ENCODE measurements at regions not wholly inside any gene's neighbourhood (a gene's known extent, or its start where the extent isn't known, plus 50 kb on each side); places are given as distances from the start of the nearest gene placed in this dataset.

DNA sequence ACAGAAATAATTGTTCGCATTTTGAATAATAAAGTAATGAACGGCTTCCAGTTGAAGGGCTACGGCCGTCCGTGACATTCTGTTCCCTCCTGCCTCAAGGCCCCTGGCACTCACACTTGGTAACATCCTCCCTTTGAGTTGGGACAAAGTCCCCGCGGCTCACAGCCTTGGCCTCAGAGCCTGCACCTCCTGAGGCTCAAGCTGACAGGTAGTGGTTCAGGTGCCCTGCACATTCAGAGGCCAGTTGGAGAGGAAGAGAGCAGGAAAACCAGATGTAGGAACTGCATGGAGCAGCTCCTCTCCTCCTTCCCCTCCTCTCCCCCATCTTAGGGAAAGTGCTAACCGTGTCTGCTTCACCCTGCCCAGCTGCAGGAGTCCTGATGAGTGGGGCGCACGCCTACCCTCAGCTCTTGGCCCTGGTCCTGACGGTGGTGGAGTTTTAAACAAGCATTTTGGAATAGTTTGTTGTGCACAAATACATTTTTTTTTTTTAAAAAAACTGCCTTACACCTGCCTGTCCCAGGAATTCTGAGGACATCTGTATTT, 393.1 kb downstream of the SMOC2 start:
- TF ChIP-seq EGR1 (IDR thresholded peaks at IDR 0.05) = no peak
- no peak for TF ChIP-seq EP300 (IDR thresholded peaks at IDR 0.05; ENCODE audit: borderline replicate concordance)
- no peak for TF ChIP-seq REST (IDR thresholded peaks at IDR 0.05; ENCODE audit: low read depth)
- TF ChIP-seq TAF1 (IDR thresholded peaks at IDR 0.05; ENCODE audit: low read depth) = no peak
- no peak for TF ChIP-seq TEAD4 (IDR thresholded peaks at IDR 0.05)
- no peak for TF ChIP-seq TCF12 (IDR thresholded peaks at IDR 0.05; ENCODE audit: low read depth)
- no peak for TF ChIP-seq YY1 (IDR thresholded peaks at IDR 0.05; ENCODE audit: low read depth)
- TF ChIP-seq ZBTB7A (IDR thresholded peaks at IDR 0.05; ENCODE audit: low read depth) = no peak
- no peak for TF ChIP-seq FOXM1 (IDR thresholded peaks at IDR 0.05; ENCODE audit: borderline replicate concordance, low read depth)
- TF ChIP-seq NFIC (IDR thresholded peaks at IDR 0.05) = no peak
- TF ChIP-seq RAD21 (IDR thresholded peaks at IDR 0.05; ENCODE audit: low read depth) = no peak
- no peak for TF ChIP-seq CEBPB (IDR thresholded peaks at IDR 0.05)

- TF ChIP-seq TEAD4 (IDR thresholded peaks at IDR 0.05) (no peak), MAX (IDR thresholded peaks at IDR 0.05) (no peak), TCF12 (IDR thresholded peaks at IDR 0.05; ENCODE audit: low read depth) (no peak), RAD21 (IDR thresholded peaks at IDR 0.05; ENCODE audit: low read depth) (no peak), REST (IDR thresholded peaks at IDR 0.05; ENCODE audit: low read depth) (no peak), EGR1 (IDR thresholded peaks at IDR 0.05) (no peak), TAF1 (IDR thresholded peaks at IDR 0.05; ENCODE audit: low read depth) (no peak), NFIC (IDR thresholded peaks at IDR 0.05) (no peak), EP300 (IDR thresholded peaks at IDR 0.05; ENCODE audit: borderline replicate concordance) (no peak)
Measured at GRCh38 chr6:168828800-168829199, 387.8 kb downstream of the SMOC2 start.

DNA sequence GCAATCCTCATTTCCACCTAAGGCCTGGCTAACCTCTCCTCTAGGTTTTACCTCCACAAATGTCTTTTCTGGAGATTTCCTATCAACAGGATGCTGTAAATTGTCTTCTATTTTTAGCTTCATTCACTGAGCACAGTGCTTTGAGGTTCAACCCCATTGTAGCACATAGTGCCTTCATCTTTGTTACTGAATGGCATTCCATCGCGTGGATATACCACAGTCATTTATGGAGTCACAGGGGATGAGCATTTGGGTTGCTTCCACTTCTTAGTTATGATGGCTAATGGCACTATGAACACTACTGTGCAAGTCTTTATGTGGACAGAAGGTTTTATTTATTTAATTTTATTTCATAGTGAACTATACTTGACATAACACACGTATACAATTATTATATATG, 387.1 kb downstream of the SMOC2 start:
- TF ChIP-seq MAX (IDR thresholded peaks at IDR 0.05) = no peak
- TF ChIP-seq NFIC (IDR thresholded peaks at IDR 0.05) = no peak
- TF ChIP-seq RAD21 (IDR thresholded peaks at IDR 0.05; ENCODE audit: low read depth) = no peak
- TF ChIP-seq ZBTB7A (IDR thresholded peaks at IDR 0.05; ENCODE audit: low read depth) = no peak
- no peak for TF ChIP-seq REST (IDR thresholded peaks at IDR 0.05; ENCODE audit: low read depth)

GRCh38 chr6:168827586-168827871, 386.5 kb downstream of the SMOC2 start:
- TF ChIP-seq RAD21 (IDR thresholded peaks at IDR 0.05; ENCODE audit: low read depth) (no peak), EGR1 (IDR thresholded peaks at IDR 0.05) (no peak), NFIC (IDR thresholded peaks at IDR 0.05) (no peak), ZBTB7A (IDR thresholded peaks at IDR 0.05; ENCODE audit: low read depth) (no peak), YY1 (IDR thresholded peaks at IDR 0.05; ENCODE audit: low read depth) (no peak), TAF1 (IDR thresholded peaks at IDR 0.05; ENCODE audit: low read depth) (no peak), TEAD4 (IDR thresholded peaks at IDR 0.05) (no peak), REST (IDR thresholded peaks at IDR 0.05; ENCODE audit: low read depth) (no peak), CREB1 (IDR thresholded peaks at IDR 0.05; ENCODE audit: low read depth) (no peak), MAX (IDR thresholded peaks at IDR 0.05) (no peak), TCF12 (IDR thresholded peaks at IDR 0.05; ENCODE audit: low read depth) (no peak), FOXM1 (IDR thresholded peaks at IDR 0.05; ENCODE audit: borderline replicate concordance, low read depth) (no peak)
- TF ChIP-seq, protein P1, sequence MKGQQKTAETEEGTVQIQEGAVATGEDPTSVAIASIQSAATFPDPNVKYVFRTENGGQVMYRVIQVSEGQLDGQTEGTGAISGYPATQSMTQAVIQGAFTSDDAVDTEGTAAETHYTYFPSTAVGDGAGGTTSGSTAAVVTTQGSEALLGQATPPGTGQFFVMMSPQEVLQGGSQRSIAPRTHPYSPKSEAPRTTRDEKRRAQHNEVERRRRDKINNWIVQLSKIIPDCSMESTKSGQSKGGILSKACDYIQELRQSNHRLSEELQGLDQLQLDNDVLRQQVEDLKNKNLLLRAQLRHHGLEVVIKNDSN (IDR thresholded peaks at IDR 0.05) = no peak
